Fibroblast of pulmonary artery (primary cell): ENCODE measurements at regions not wholly inside any gene's neighbourhood (a gene's known extent, or its start where the extent isn't known, plus 50 kb on each side); places are given as distances from the start of the nearest gene placed in this dataset.

Experiments used
- DNase-seq: peaks from one replicate; pipeline ENCODE4 v3.0.0-alpha.2; 2010; ENCODE audit warnings: low read depth
- H3K4me3 ChIP-seq: replicated peaks from 2 replicates; pipeline ENCODE4 v1.5.1; 2011; ENCODE audit warnings: low read depth, mild to moderate bottlenecking, control low read depth, low read length, moderate library complexity
- TF ChIP-seq, protein P1 (sequence below): IDR thresholded peaks from 2 replicates; pipeline ENCODE4 v1.5.1; 2011; ENCODE audit warnings: mild to moderate bottlenecking, control low read depth, low read length, inconsistent platforms; ENCODE audit errors: missing control alignments

GRCh38 chr22:48713272-48714205 is 1114.1 kb downstream of the BRD1 start:
- TF ChIP-seq, protein P1, sequence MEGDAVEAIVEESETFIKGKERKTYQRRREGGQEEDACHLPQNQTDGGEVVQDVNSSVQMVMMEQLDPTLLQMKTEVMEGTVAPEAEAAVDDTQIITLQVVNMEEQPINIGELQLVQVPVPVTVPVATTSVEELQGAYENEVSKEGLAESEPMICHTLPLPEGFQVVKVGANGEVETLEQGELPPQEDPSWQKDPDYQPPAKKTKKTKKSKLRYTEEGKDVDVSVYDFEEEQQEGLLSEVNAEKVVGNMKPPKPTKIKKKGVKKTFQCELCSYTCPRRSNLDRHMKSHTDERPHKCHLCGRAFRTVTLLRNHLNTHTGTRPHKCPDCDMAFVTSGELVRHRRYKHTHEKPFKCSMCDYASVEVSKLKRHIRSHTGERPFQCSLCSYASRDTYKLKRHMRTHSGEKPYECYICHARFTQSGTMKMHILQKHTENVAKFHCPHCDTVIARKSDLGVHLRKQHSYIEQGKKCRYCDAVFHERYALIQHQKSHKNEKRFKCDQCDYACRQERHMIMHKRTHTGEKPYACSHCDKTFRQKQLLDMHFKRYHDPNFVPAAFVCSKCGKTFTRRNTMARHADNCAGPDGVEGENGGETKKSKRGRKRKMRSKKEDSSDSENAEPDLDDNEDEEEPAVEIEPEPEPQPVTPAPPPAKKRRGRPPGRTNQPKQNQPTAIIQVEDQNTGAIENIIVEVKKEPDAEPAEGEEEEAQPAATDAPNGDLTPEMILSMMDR = no peak
- no peak for DNase-seq

DNA sequence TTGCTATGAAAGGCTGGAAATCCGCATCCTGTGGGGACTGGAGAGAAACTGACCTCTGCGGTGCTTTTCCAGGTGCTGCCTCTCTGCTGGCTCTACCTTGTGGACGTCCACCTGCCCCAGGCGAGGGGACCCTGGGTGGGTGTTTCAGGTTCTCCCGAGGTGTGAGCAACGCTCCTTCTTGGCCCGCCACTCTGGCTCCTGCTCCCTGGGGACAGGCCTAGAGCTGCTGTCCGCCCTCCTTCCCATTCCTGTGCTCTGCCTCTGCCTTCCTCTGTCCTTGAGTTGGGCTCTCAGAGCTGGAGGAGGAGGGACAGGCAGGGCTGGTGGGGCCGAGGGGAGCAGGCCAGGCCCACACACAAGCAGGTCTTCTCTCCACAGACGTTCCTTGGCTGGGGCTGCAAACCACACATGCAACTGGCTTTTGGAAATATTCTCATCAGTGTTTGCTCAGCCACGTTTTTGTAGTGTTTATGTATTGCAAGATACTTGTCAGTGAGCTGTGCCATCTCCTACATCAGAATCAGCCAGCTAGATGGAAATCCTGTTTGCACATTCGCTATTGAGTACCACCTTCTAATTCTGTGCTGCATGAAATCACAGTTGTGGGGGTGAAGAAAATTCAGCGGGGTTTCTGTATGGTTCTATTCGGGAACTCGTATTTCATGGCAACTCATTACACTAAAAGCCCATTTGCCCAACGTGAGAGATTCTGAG is 1115.0 kb downstream of the BRD1 start:
- no peak overlapping the region for H3K4me3 ChIP-seq
- no peak for DNase-seq
- TF ChIP-seq, protein P1 = no peak

More at GRCh38 chr22:48713272-48714205, 1114.1 kb downstream of the BRD1 start:
- H3K4me3 ChIP-seq = no peak overlapping the region

GRCh38 chr22:48711669-48712068 is 1116.0 kb downstream of the BRD1 start:
- no peak for DNase-seq
- TF ChIP-seq, protein P1 = no peak

DNA sequence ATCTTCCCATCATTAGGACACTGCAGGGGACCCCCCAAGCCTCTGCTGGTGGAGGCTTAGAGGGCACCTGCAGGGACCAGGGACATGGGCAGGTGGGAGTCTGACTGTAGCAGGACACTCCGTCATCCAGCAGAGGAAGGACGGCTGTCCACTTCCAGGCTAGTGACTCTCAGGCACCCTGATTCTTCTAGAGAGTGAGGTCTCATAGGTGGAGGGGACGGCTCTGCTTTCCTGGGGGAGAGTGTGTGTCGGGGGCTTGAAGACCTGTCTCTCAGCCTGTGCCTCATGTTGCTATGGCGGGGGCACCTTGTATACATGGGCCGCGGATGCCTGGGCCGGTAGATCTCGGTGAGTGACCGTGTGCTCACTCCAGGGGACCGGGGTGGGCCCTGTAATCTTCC is 1116.6 kb downstream of the BRD1 start:
- no peak for DNase-seq
- no peak overlapping the region for H3K4me3 ChIP-seq
- TF ChIP-seq, protein P1 = no peak

More at GRCh38 chr22:48711669-48712068, 1116.0 kb downstream of the BRD1 start:
- no peak overlapping the region for H3K4me3 ChIP-seq

DNA sequence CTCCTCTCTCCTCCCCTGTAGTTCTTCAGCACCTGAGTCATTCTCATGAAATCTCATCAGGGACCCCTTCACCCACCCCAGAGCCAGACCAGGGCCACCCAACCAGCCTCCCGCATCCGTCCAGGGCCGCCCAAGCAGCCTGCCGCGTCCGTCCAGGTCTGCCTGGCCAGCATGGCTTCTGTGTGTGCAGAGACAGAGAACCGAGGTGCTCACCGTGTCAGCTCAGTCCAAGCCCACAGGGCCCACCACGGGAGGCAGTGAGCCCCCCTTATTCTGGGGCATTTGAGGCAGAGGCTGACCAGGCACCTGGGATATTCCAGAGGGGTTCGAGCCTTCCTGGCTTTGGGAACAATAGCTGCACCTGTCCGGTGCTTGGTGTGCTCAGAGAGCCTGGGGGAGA is 1117.3 kb downstream of the BRD1 start:
- TF ChIP-seq, protein P1 = no peak
- no peak overlapping the region for H3K4me3 ChIP-seq
- DNase-seq = no peak

GRCh38 chr22:48709976-48710375 is 1117.7 kb downstream of the BRD1 start:
- DNase-seq = no peak
- TF ChIP-seq, protein P1 = no peak
- H3K4me3 ChIP-seq = no peak overlapping the region
